ENCODE measurements at regions not wholly inside any gene's neighbourhood (a gene's known extent, or its start where the extent isn't known, plus 50 kb on each side); places are given as distances from the start of the nearest gene placed in this dataset.

DNA sequence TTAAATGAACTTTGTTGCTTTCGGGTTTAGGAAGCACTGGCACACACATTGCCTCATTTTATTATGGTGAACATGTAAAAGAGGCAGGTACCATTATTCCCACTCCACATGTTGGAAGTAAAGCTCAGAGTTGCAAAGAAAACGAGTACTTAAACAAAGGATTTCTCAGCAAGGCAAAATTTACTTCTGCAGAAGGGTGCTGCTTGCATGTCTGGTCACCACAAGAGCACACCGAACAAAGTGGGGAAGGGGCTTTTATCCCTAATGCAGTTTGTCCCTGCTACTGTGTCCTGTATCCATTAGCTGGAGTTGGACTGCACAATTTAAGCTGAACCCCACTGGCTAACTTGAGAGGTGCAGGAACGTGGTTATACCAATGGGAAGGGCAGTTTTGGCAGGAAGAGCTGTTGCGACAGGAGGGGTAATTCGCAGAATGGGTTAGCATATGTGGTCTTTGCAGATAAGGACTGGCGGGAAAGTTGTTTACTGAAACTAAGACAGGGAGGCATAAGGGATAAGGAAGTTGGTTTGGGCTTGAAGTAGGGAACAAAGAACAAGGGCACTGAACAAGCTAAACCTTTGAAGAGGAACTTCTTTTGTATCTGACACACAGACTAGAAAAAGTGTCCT lies 545.5 kb downstream of the UQCRFS1 start:
- H3K4me1 ChIP-seq (replicated peaks; ENCODE audit: insufficient read depth): no peaks in the 10 kb centered on the region
- H3K4me3 ChIP-seq: no peak overlapping the region
- POLR2A ChIA-PET (ENCODE audit: unreplicated experiment): no interaction called here
- no peak overlapping the region for H2AFZ ChIP-seq
- intact Hi-C loops (cut with micrococcal nuclease; ENCODE audit: unreplicated experiment): no loop called here
- H3K79me2 ChIP-seq (ENCODE audit: low read depth): no peaks in the 10 kb centered on the region
- no peaks in the 10 kb centered on the region for H3K9me2 ChIP-seq (ENCODE audit: insufficient read depth)
- H3K27ac ChIP-seq: no peak overlapping the region
- H3K36me3 ChIP-seq (ENCODE audit: low read depth): no peaks in the 10 kb centered on the region
- H3K27me3 ChIP-seq (ENCODE audit: insufficient read depth, low read depth): no peaks in the 10 kb centered on the region
- DNase-seq: no peak
- CTCF ChIA-PET: no interaction called here
- no peaks in the 10 kb centered on the region; the same call in 1 of the 2 replicates for H4K20me1 ChIP-seq (ENCODE audit: insufficient read depth)
- BruUV-seq (replicated peaks): no TSS peak
- H3F3A ChIP-seq (ENCODE audit: insufficient read depth, low read depth): no peaks in the 10 kb centered on the region
- no peaks in the 10 kb centered on the region for H3K9me3 ChIP-seq (ENCODE audit: insufficient read depth, low read depth)
- no peak for TF ChIP-seq CTCF (conservative IDR thresholded peaks at IDR 0.05)
- no peak for TF ChIP-seq EZH2 (IDR thresholded peaks at IDR 0.05; ENCODE audit: low read depth)
- no peak overlapping the region for H3K4me2 ChIP-seq

GRCh38 chr19:28665748-28666147 lies 547.2 kb downstream of the UQCRFS1 start:
- no peaks in the 10 kb centered on the region for H3K27me3 ChIP-seq (ENCODE audit: insufficient read depth, low read depth)
- DNase-seq: no peak
- no peaks in the 10 kb centered on the region for H3K79me2 ChIP-seq (ENCODE audit: low read depth)
- POLR2A ChIA-PET (ENCODE audit: unreplicated experiment): no interaction called here
- no TSS peak for BruUV-seq (replicated peaks)
- no peaks in the 10 kb centered on the region; the same call in 1 of the 2 replicates for H4K20me1 ChIP-seq (ENCODE audit: insufficient read depth)
- no peaks in the 10 kb centered on the region for H3K4me1 ChIP-seq (replicated peaks; ENCODE audit: insufficient read depth)
- CTCF ChIA-PET: no interaction called here
- no peaks in the 10 kb centered on the region for H3K9me3 ChIP-seq (ENCODE audit: insufficient read depth, low read depth)
- intact Hi-C loops (cut with micrococcal nuclease; ENCODE audit: unreplicated experiment): no loop called here
- H3K4me3 ChIP-seq: no peak overlapping the region
- no peaks in the 10 kb centered on the region for H3K36me3 ChIP-seq (ENCODE audit: low read depth)
- H3F3A ChIP-seq (ENCODE audit: insufficient read depth, low read depth): no peaks in the 10 kb centered on the region
- H3K27ac ChIP-seq: no peak overlapping the region
- no peaks in the 10 kb centered on the region for H3K9me2 ChIP-seq (ENCODE audit: insufficient read depth)
- no peak overlapping the region for H3K4me2 ChIP-seq
- TF ChIP-seq EZH2 (IDR thresholded peaks at IDR 0.05; ENCODE audit: low read depth) (no peak), CTCF (conservative IDR thresholded peaks at IDR 0.05) (no peak)
- no peak overlapping the region for H2AFZ ChIP-seq

GRCh38 chr19:28656644-28657043 lies 556.3 kb downstream of the UQCRFS1 start:
- BruUV-seq (replicated peaks): no TSS peak
- intact Hi-C loops (cut with micrococcal nuclease; ENCODE audit: unreplicated experiment): no loop called here

More at GRCh38 chr19:28656644-28657043, 556.3 kb downstream of the UQCRFS1 start:
- no peak for DNase-seq
- no peaks in the 10 kb centered on the region for H3K79me2 ChIP-seq (ENCODE audit: low read depth)
- no peaks in the 10 kb centered on the region for H3K36me3 ChIP-seq (ENCODE audit: low read depth)
- ChIA-PET POLR2A (ENCODE audit: unreplicated experiment) (no interaction called here), CTCF (no interaction called here)
- no peaks in the 10 kb centered on the region; the same call in 1 of the 2 replicates for H3K9me2 ChIP-seq (ENCODE audit: insufficient read depth)
- H3K4me2 ChIP-seq: no peak overlapping the region
- no peaks in the 10 kb centered on the region for H3K4me1 ChIP-seq (replicated peaks; ENCODE audit: insufficient read depth)
- no peaks in the 10 kb centered on the region for H3F3A ChIP-seq (ENCODE audit: insufficient read depth, low read depth)
- H3K9me3 ChIP-seq (ENCODE audit: insufficient read depth, low read depth): no peaks in the 10 kb centered on the region
- no peak overlapping the region for H3K4me3 ChIP-seq
- H3K27me3 ChIP-seq (ENCODE audit: insufficient read depth, low read depth): no peaks in the 10 kb centered on the region
- no peak overlapping the region for H3K27ac ChIP-seq
- H4K20me1 ChIP-seq (ENCODE audit: insufficient read depth): no peaks in the 10 kb centered on the region
- H2AFZ ChIP-seq: no peak overlapping the region
- TF ChIP-seq CTCF (conservative IDR thresholded peaks at IDR 0.05) (no peak), EZH2 (IDR thresholded peaks at IDR 0.05; ENCODE audit: low read depth) (no peak)

All from PC-9 (cell line).